ENCODE measurements at regions not wholly inside any gene's neighbourhood (a gene's known extent, or its start where the extent isn't known, plus 50 kb on each side); places are given as distances from the start of the nearest gene placed in this dataset.

GRCh38 chr10:121662531-121662930, 64.3 kb upstream of the FGFR2 start:
- Histone ChIP-seq H3K4me2 (ENCODE audit: low read depth, low read length) (no peak overlapping the region), H4K91ac (ENCODE audit: insufficient read depth, low read depth, low read length) (no peak overlapping the region), H3K14ac (replicated peaks; ENCODE audit: low read depth, low read length) (no peak overlapping the region), H2AK5ac (ENCODE audit: low read depth, low read length) (no peak overlapping the region), H4K8ac (ENCODE audit: low read depth in 2 of 2, low read length in 2 of 2) (no peak overlapping the region), H3K79me1 (ENCODE audit: low read depth in 1 of 2, low read length in 2 of 2) (no peaks in the 10 kb centered on the region), H3K27ac (ENCODE audit: insufficient read depth, low read length) (no peak overlapping the region), H2AK9ac (replicated peaks; ENCODE audit: low read depth, low read length, poor library complexity) (no peak overlapping the region), H2BK5ac (ENCODE audit: low read depth, low read length, poor library complexity, severe bottlenecking) (no peak overlapping the region), H4K20me1 (ENCODE audit: insufficient read depth, low read length) (no peaks in the 10 kb centered on the region), H2BK20ac (ENCODE audit: low read depth, low read length) (no peak overlapping the region), H3K23ac (ENCODE audit: low read depth, low read length) (no peak overlapping the region), H3K56ac (ENCODE audit: extremely low read depth, insufficient read depth, low read length) (no peak overlapping the region), H3K9me1 (ENCODE audit: insufficient read depth, low read length) (no peaks in the 10 kb centered on the region), H3K36me3 (ENCODE audit: control insufficient read depth, insufficient read depth, low read length) (no peaks in the 10 kb centered on the region), H3K9ac (ENCODE audit: low read depth, low read length) (no peak overlapping the region), H3K4me3 (ENCODE audit: insufficient read depth, low read depth, low read length) (no peak overlapping the region), H2BK120ac (ENCODE audit: low read depth, low read length) (no peak overlapping the region), H3K18ac (ENCODE audit: low read depth, low read length) (no peak overlapping the region), H3K4ac (ENCODE audit: low read depth, low read length) (no peak overlapping the region), H3K27me3 (ENCODE audit: control insufficient read depth, insufficient read depth, low read length) (no peaks in the 10 kb centered on the region), H4K5ac (ENCODE audit: low read depth, low read length) (no peak overlapping the region), H3K4me1 (ENCODE audit: control insufficient read depth, insufficient read depth, low read length) (no peaks in the 10 kb centered on the region), H2AFZ (replicated peaks; ENCODE audit: low read length, poor library complexity) (no peak overlapping the region), H2BK15ac (ENCODE audit: low read depth, low read length) (no peak overlapping the region), H3K9me3 (ENCODE audit: control insufficient read depth, insufficient read depth, low read length) (peaks cover 17% of the 10 kb centered on the region)
- DNase-seq (no peak), ATAC-seq (ENCODE audit: low read depth) (no peak)
- dilution Hi-C loops (cut with HindIII; ENCODE audit: low sequenced_read_pairs, unreplicated experiment) = no loop called here
- in situ Hi-C loops (cut with MboI; ENCODE audit: low sequenced_read_pairs) = no loop called here
- CTCF ChIA-PET = no interaction called here
- POLR2A ChIA-PET (ENCODE audit: unreplicated experiment) = no interaction called here
- no peak for TF ChIP-seq CEBPB (IDR thresholded peaks at IDR 0.05; ENCODE audit: low read depth, low read length)
- TF ChIP-seq USF2 (IDR thresholded peaks at IDR 0.05; ENCODE audit: low read depth, low read length) = no peak
- TF ChIP-seq CHD1 (IDR thresholded peaks at IDR 0.05; ENCODE audit: low read depth, low read length) = no peak
- no peak for TF ChIP-seq RCOR1 (IDR thresholded peaks at IDR 0.05; ENCODE audit: insufficient replicate concordance, low read length)
- TF ChIP-seq ELK1 (IDR thresholded peaks at IDR 0.05; ENCODE audit: borderline replicate concordance, low read depth, low read length) = no peak
- no peak for TF ChIP-seq RFX5 (IDR thresholded peaks at IDR 0.05; ENCODE audit: low read depth, low read length)
- no peak for TF ChIP-seq NFE2L2 (IDR thresholded peaks at IDR 0.05; ENCODE audit: low read depth, low read length)
- no peak for TF ChIP-seq MAZ (IDR thresholded peaks at IDR 0.05; ENCODE audit: borderline replicate concordance, low read depth, low read length)
- TF ChIP-seq POLR2A (IDR thresholded peaks at IDR 0.05; ENCODE audit: low read depth, low read length) = no peak
- TF ChIP-seq MAFK (IDR thresholded peaks at IDR 0.05; ENCODE audit: low read depth, low read length) = no peak
- TF ChIP-seq RAD21 (IDR thresholded peaks at IDR 0.05; ENCODE audit: low read length) = no peak
- TF ChIP-seq MXI1 (IDR thresholded peaks at IDR 0.05; ENCODE audit: borderline replicate concordance, low read depth, low read length) = no peak
- TF ChIP-seq BHLHE40 (IDR thresholded peaks at IDR 0.05; ENCODE audit: low read depth, low read length) = no peak
- no peak for TF ChIP-seq SMC3 (IDR thresholded peaks at IDR 0.05; ENCODE audit: low read depth, low read length)
- TF ChIP-seq FOS (IDR thresholded peaks at IDR 0.05; ENCODE audit: low read depth, low read length) = no peak
- TF ChIP-seq CTCF (conservative IDR thresholded peaks at IDR 0.05; ENCODE audit: low read depth, low read length) = no peak
- intact Hi-C loops (cut with micrococcal nuclease) = no loop called here
- WGBS, 2 experiments (ENCODE audit: extremely low coverage in 2 of 2, insufficient read length in 1 of 2) = 62% methylated on average over 7 of the region's 13 CpGs; no CpG with 5 or more reads in 1 of the 2 experiments
- no TSS peak for BruUV-seq (replicated peaks)

All from IMR-90 (cell line).